HepG2 (cell line): ENCODE measurements at regions not wholly inside any gene's neighbourhood (a gene's known extent, or its start where the extent isn't known, plus 50 kb on each side); places are given as distances from the start of the nearest gene placed in this dataset.

Experiments used
- ATAC-seq: fragments of 200-7000 bp; cut with Tn5 transposase; 3 replicates; pipeline ENCODE4 v1.9.1; 2020; ENCODE audit warnings: mild to moderate bottlenecking, moderate library complexity
- BruUV-seq: library from RNA; stranded (reverse); fragments of 400-500 nt; replicated peaks from 2 replicates; lab custom pipeline; 2021; lab: Mats Ljungman, UMichigan
- CTCF ChIA-PET: fragments of 300-600 bp; formaldehyde crosslinking; extraction: SDS; loops from one replicate; lab custom pipeline; 2021; ENCODE audit warnings: low total read pairs, inconsistent platforms, low intra/inter-chr PET ratio; lab: Yijun Ruan, JAX
- POLR2A ChIA-PET: fragments of 350-600 bp; sonication (Branson Sonifier 250); formaldehyde crosslinking; loops from one replicate; lab custom pipeline; 2020; ENCODE audit warnings: antibody characterized with exemption, inconsistent platforms; lab: Yijun Ruan, JAX
- DNase-seq: peaks from one replicate; pipeline ENCODE4 v3.0.0-alpha.2; 2015; ENCODE audit warnings: low spot score
- FAIRE-seq: peaks from 3 replicates; lab custom pipeline; 2011; peaks lifted over from hg19 to GRCh38; lab: Jason Lieb, UNC
- H2AFZ ChIP-seq: one replicate; pipeline ENCODE4 v1.6.1; 2011; ENCODE audit warnings: low read length, inconsistent platforms
- H3K27ac ChIP-seq: fragments of 300-600 bp; 3 replicates; pipeline ENCODE4 v1.8.0; 2011; ENCODE audit warnings: mixed run types, mild to moderate bottlenecking, mixed read lengths, low read length, inconsistent platforms; ENCODE audit not compliant: insufficient read depth; ENCODE audit errors: extremely low read length
- H3K27me3 ChIP-seq, 2 experiments: fragments of 200-600 bp in 1 of 2; 2 replicates in 1 of 2; 3 replicates in 1 of 2; pipeline versions ENCODE4 v1.6.0 to v1.8.0; 2011; ENCODE audit warnings: low read length in 2 of 2, mild to moderate bottlenecking in 2 of 2, moderate library complexity in 2 of 2, inconsistent platforms in 1 of 2; ENCODE audit not compliant: insufficient read depth in 2 of 2, control insufficient read depth in 1 of 2
- H3K36me3 ChIP-seq, 2 experiments: fragments of 200-600 bp in 1 of 2; replicated peaks in 1 of 2; 2 replicates in 1 of 2; 3 replicates in 1 of 2; pipeline versions ENCODE4 v1.5.1 to v1.8.0; 2011; ENCODE audit warnings: low read length in 2 of 2, inconsistent platforms in 1 of 2; ENCODE audit not compliant: insufficient read depth in 2 of 2, control insufficient read depth in 1 of 2
- H3K4me1 ChIP-seq: 2 replicates; pipeline ENCODE4 v1.5.1; 2012; ENCODE audit warnings: low read length, inconsistent platforms; ENCODE audit not compliant: insufficient read depth
- H3K4me2 ChIP-seq: 2 replicates; pipeline ENCODE4 v1.6.0; 2011; ENCODE audit warnings: low read depth, low read length, inconsistent platforms
- H3K4me3 ChIP-seq, 3 experiments: fragments of 200-600 bp in 1 of 3; sonication (generic), shearing (Covaris generic) in 1 of 3; replicated peaks in 1 of 3; 2 replicates each; pipeline ENCODE4 v1.5.1; 2011 to 2016; ENCODE audit warnings: low read length in 3 of 3, inconsistent platforms in 2 of 3, low read depth in 2 of 3, mild to moderate bottlenecking in 2 of 3, control low read depth in 1 of 3, mixed read lengths in 1 of 3; ENCODE audit not compliant: insufficient read depth in 1 of 3
- H3K79me2 ChIP-seq: one replicate; pipeline ENCODE4 v1.6.1; 2011; ENCODE audit warnings: low read length, inconsistent platforms; ENCODE audit not compliant: insufficient read depth
- H3K9ac ChIP-seq: 2 replicates; pipeline ENCODE4 v1.6.0; 2011; ENCODE audit warnings: mild to moderate bottlenecking, low read depth, low read length, inconsistent platforms; ENCODE audit not compliant: insufficient read depth
- H3K9me3 ChIP-seq: 2 replicates; pipeline ENCODE4 v1.5.1; 2012; ENCODE audit warnings: mild to moderate bottlenecking, low read length
- H4K20me1 ChIP-seq: 2 replicates; pipeline ENCODE4 v1.6.0; 2011; ENCODE audit warnings: inconsistent platforms, mild to moderate bottlenecking, low read length, moderate library complexity; ENCODE audit not compliant: insufficient read depth
- DNMT1 ChIP-seq: sonication (generic); formaldehyde crosslinking; IDR thresholded peaks from 2 replicates; pipeline ENCODE4 v1.5.1; 2020; ENCODE audit warnings: mild to moderate bottlenecking, missing genetic modification reagents
- FLYWCH1 ChIP-seq: sonication (generic); formaldehyde crosslinking; IDR thresholded peaks from 2 replicates; pipeline ENCODE4 v1.8.1; 2023; ENCODE audit warnings: mild to moderate bottlenecking, missing genetic modification reagents
- HDAC1 ChIP-seq: sonication (generic); formaldehyde crosslinking; IDR thresholded peaks from 2 replicates; pipeline ENCODE4 v1.5.1; 2020; ENCODE audit warnings: mild to moderate bottlenecking, missing genetic modification reagents
- JARID2 ChIP-seq: sonication (generic); formaldehyde crosslinking; IDR thresholded peaks from 2 replicates; pipeline ENCODE4 v1.8.1; 2023; ENCODE audit warnings: missing genetic modification reagents, inconsistent platforms; ENCODE audit not compliant: insufficient replicate concordance
- KLF9 ChIP-seq: IDR thresholded peaks from 2 replicates; pipeline ENCODE4 v1.6.1; 2016; ENCODE audit warnings: low read depth
- RFX3 ChIP-seq: IDR thresholded peaks from 2 replicates; pipeline ENCODE4 v1.6.1; 2016; ENCODE audit warnings: missing biosample characterization, missing genetic modification reagents
- SMAD1 ChIP-seq: sonication (generic); formaldehyde crosslinking; IDR thresholded peaks from 2 replicates; pipeline ENCODE4 v1.4.0; 2020; ENCODE audit warnings: missing genetic modification reagents, low read depth, mild to moderate bottlenecking, borderline replicate concordance
- TCF7L2 ChIP-seq: IDR thresholded peaks from 2 replicates; pipeline ENCODE4 v1.6.1; 2011; ENCODE audit warnings: mild to moderate bottlenecking, low read depth, low read length, moderate library complexity
- ZNF121 ChIP-seq: sonication (generic); formaldehyde crosslinking; IDR thresholded peaks from 2 replicates; pipeline ENCODE4 v1.5.0; 2020; ENCODE audit warnings: mild to moderate bottlenecking, missing genetic modification reagents
- ZNF205 ChIP-seq: IDR thresholded peaks from 2 replicates; pipeline ENCODE4 v1.6.1; 2018; ENCODE audit warnings: missing biosample characterization, missing genetic modification reagents
- ZNF207 ChIP-seq: fragments of 450-650 bp; IDR thresholded peaks from 2 replicates; pipeline ENCODE4 v1.6.1; 2016; ENCODE audit warnings: antibody characterized with exemption, borderline replicate concordance
- ZNF256 ChIP-seq: sonication (generic); formaldehyde crosslinking; conservative IDR thresholded peaks from 2 replicates; pipeline ENCODE4 v1.4.0; 2020; ENCODE audit warnings: missing genetic modification reagents
- ZNF331 ChIP-seq: sonication (generic); formaldehyde crosslinking; IDR thresholded peaks from 2 replicates; pipeline ENCODE4 v1.4.0; 2020; ENCODE audit warnings: missing genetic modification reagents
- ZNF441 ChIP-seq: sonication (generic); formaldehyde crosslinking; IDR thresholded peaks from 2 replicates; pipeline ENCODE4 v1.7.0; 2021; ENCODE audit warnings: missing genetic modification reagents, borderline replicate concordance
- ZNF766 ChIP-seq: sonication (generic); formaldehyde crosslinking; IDR thresholded peaks from 2 replicates; pipeline ENCODE4 v1.5.0; 2020; ENCODE audit warnings: missing genetic modification reagents, borderline replicate concordance
- ZNF83 ChIP-seq: sonication (generic); formaldehyde crosslinking; IDR thresholded peaks from 2 replicates; pipeline ENCODE4 v1.4.0; 2020; ENCODE audit warnings: missing genetic modification reagents, mild to moderate bottlenecking, borderline replicate concordance
- WGBS: methylation state at CpG from one replicate; pipeline ENCODE4 v1.1.6; 2017; ENCODE audit warnings: low lambda C conversion rate; 5-methylcytosine and 5-hydroxymethylcytosine counted together
- in situ Hi-C: cut with HindIII; loops from 2 replicates; pipeline ENCODE4 v1.10.0; 2017; ENCODE audit warnings: low pct_unique_long_range_greater_than_20kb; ENCODE audit not compliant: extremely low pct_ligation_motif_present
- intact Hi-C: fragments of 100-400 bp; cut with micrococcal nuclease; formaldehyde crosslinking; loops from one replicate; pipeline ENCODE4 v1.10.0; 2022; ENCODE audit not compliant: unreplicated experiment
- TF ChIP-seq, protein P1 (sequence below): fragments of 450-650 bp; IDR thresholded peaks from 2 replicates; pipeline ENCODE4 v1.6.1; 2016

DNA sequence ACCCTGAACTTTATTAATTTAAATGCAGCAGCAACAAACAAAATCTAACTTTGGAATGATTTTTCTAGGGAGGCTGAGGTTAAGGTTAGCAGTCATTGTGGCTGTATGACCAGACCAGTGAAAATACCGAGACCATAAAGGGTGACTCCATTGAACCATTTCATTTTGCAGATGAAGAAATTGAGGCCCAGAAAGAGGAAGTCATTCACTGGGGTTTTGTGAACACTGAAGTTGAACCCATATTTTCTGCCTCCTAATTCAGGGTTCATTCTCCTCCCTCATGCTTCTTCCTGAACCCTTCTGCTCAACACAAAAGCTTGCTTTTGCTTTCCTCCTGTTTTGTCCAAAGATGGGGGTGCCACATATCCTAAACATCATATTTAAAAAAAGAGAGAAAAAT, 65.8 kb upstream of the PLCL2 start:
- FAIRE-seq (no peak), ATAC-seq (no peak), DNase-seq (no peak)
- Histone ChIP-seq H4K20me1 (no peaks in the 10 kb centered on the region), H3K27me3 (no peaks in the 10 kb centered on the region), H3K9ac (no peak overlapping the region), H2AFZ (no peak overlapping the region), H3K4me1 (no peaks in the 10 kb centered on the region), H3K27ac (no peak overlapping the region), H3K36me3 (no peaks in the 10 kb centered on the region), H3K79me2 (no peaks in the 10 kb centered on the region), H3K4me3 (no peak overlapping the region), H3K9me3 (no peaks in the 10 kb centered on the region), H3K4me2 (no peak overlapping the region)
- intact Hi-C loops (no loop called here), in situ Hi-C loops (no loop called here)
- 0% methylated on average over 1 of the region's 1 CpG for WGBS
- POLR2A ChIA-PET, result no interaction called here
- CTCF ChIA-PET, result no interaction called here
- BruUV-seq, result no TSS peak
- no peak for TF ChIP-seq ZNF83
- TF ChIP-seq ZNF121, result no peak
- TF ChIP-seq ZNF441, result no peak
- TF ChIP-seq JARID2 (CRISPR knock-in tag), result no peak
- TF ChIP-seq ZNF766, result no peak
- TF ChIP-seq HDAC1, result no peak
- no peak for TF ChIP-seq DNMT1
- TF ChIP-seq TCF7L2, result no peak
- TF ChIP-seq SMAD1 (CRISPR knock-in tag), result no peak
- TF ChIP-seq ZNF256 (CRISPR knock-in tag), result no peak
- no peak for TF ChIP-seq KLF9
- no peak for TF ChIP-seq RFX3 (CRISPR knock-in tag)
- TF ChIP-seq, protein P1, sequence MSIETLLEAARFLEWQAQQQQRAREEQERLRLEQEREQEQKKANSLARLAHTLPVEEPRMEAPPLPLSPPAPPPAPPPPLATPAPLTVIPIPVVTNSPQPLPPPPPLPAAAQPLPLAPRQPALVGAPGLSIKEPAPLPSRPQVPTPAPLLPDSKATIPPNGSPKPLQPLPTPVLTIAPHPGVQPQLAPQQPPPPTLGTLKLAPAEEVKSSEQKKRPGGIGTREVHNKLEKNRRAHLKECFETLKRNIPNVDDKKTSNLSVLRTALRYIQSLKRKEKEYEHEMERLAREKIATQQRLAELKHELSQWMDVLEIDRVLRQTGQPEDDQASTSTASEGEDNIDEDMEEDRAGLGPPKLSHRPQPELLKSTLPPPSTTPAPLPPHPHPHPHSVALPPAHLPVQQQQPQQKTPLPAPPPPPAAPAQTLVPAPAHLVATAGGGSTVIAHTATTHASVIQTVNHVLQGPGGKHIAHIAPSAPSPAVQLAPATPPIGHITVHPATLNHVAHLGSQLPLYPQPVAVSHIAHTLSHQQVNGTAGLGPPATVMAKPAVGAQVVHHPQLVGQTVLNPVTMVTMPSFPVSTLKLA, result no peak
- no peak for TF ChIP-seq ZNF331 (CRISPR knock-in tag)
- no peak for TF ChIP-seq ZNF207
- no peak for TF ChIP-seq ZNF205 (CRISPR knock-in tag)
- no peak for TF ChIP-seq FLYWCH1 (CRISPR knock-in tag)
- TF ChIP-seq, all 625 proteins: peak for 0
